ENCODE measurements at regions not wholly inside any gene's neighbourhood (a gene's known extent, or its start where the extent isn't known, plus 50 kb on each side); places are given as distances from the start of the nearest gene placed in this dataset.
"Not testable (repeated sequence)": the region's sequence is repeated elsewhere in the genome, so short reads cannot be mapped to it uniquely, and the experiment has no call there.

GRCh38 chrX:13386092-13386491 lies 66.2 kb upstream of the ATXN3L start:
- H3K4me1 Mint-ChIP-seq (ENCODE audit: low read depth), result peaks cover 3% of the 10 kb centered on the region
- no peak overlapping the region for H3K27ac Mint-ChIP-seq
- no peaks in the 10 kb centered on the region for H3K36me3 Mint-ChIP-seq (ENCODE audit: insufficient read depth)

GRCh38 chrX:13383907-13384306 lies 64.1 kb upstream of the ATXN3L start:
- H3K27me3 Mint-ChIP-seq, result no peaks in the 10 kb centered on the region
- peaks cover 9% of the 10 kb centered on the region for H3K4me1 Mint-ChIP-seq (ENCODE audit: low read depth)
- no peak overlapping the region for H3K4me3 Mint-ChIP-seq (ENCODE audit: low read depth)
- no peaks in the 10 kb centered on the region for H3K36me3 Mint-ChIP-seq (ENCODE audit: insufficient read depth)
- DNase-seq (ENCODE audit: low spot score, unreplicated experiment), result no peak
- H3K27ac Mint-ChIP-seq, result no peak overlapping the region
- peaks cover 11% of the 10 kb centered on the region for H3K9me3 Mint-ChIP-seq (ENCODE audit: low read depth)
- TF ChIP-seq CTCF (IDR thresholded peaks at IDR 0.05; ENCODE audit: unreplicated experiment), result no peak

More at GRCh38 chrX:13386092-13386491, 66.2 kb upstream of the ATXN3L start:
- H3K9me3 Mint-ChIP-seq (ENCODE audit: low read depth), result peaks cover 13% of the 10 kb centered on the region
- TF ChIP-seq CTCF (IDR thresholded peaks at IDR 0.05; ENCODE audit: unreplicated experiment), result no peak
- no peaks in the 10 kb centered on the region for H3K27me3 Mint-ChIP-seq
- H3K4me3 Mint-ChIP-seq (ENCODE audit: low read depth), result no peak overlapping the region
- no peak for DNase-seq (ENCODE audit: low spot score, unreplicated experiment)

GRCh38 chrX:13381514-13381913 lies 61.7 kb upstream of the ATXN3L start:
- Mint-ChIP-seq H3K9me3 (ENCODE audit: low read depth) (peaks cover 19% of the 10 kb centered on the region), H3K36me3 (ENCODE audit: insufficient read depth) (no peaks in the 10 kb centered on the region), H3K4me3 (ENCODE audit: low read depth) (no peak overlapping the region), H3K4me1 (ENCODE audit: low read depth) (peaks cover 9% of the 10 kb centered on the region), H3K27ac (no peak overlapping the region), H3K27me3 (no peaks in the 10 kb centered on the region)
- no peak for DNase-seq (ENCODE audit: low spot score, unreplicated experiment)
- TF ChIP-seq CTCF (IDR thresholded peaks at IDR 0.05; ENCODE audit: unreplicated experiment), result no peak

GRCh38 chrX:13380211-13380610 lies 60.4 kb upstream of the ATXN3L start:
- Mint-ChIP-seq H3K4me1 (ENCODE audit: low read depth) (peaks cover 9% of the 10 kb centered on the region), H3K36me3 (ENCODE audit: insufficient read depth) (no peaks in the 10 kb centered on the region), H3K27ac (no peak overlapping the region), H3K9me3 (ENCODE audit: low read depth) (peaks cover 19% of the 10 kb centered on the region), H3K4me3 (ENCODE audit: low read depth) (no peak overlapping the region), H3K27me3 (no peaks in the 10 kb centered on the region)
- DNase-seq (ENCODE audit: low spot score, unreplicated experiment), result no peak
- no peak for TF ChIP-seq CTCF (IDR thresholded peaks at IDR 0.05; ENCODE audit: unreplicated experiment)

GRCh38 chrX:13378562-13379518 lies 59.0 kb upstream of the ATXN3L start:
- not testable (repeated sequence) for DNase-seq (ENCODE audit: low spot score, unreplicated experiment); H3K4me1 Mint-ChIP-seq (ENCODE audit: low read depth); H3K4me3 Mint-ChIP-seq (ENCODE audit: low read depth); H3K27ac Mint-ChIP-seq; H3K36me3 Mint-ChIP-seq (ENCODE audit: insufficient read depth); H3K27me3 Mint-ChIP-seq
- peaks cover 18% of the 10 kb centered on the region for H3K9me3 Mint-ChIP-seq (ENCODE audit: low read depth)

GRCh38 chrX:13377550-13377934 lies 57.7 kb upstream of the ATXN3L start:
- Mint-ChIP-seq H3K27ac (no peak overlapping the region), H3K4me3 (ENCODE audit: low read depth) (no peak overlapping the region), H3K27me3 (no peaks in the 10 kb centered on the region), H3K4me1 (ENCODE audit: low read depth) (peaks cover 6% of the 10 kb centered on the region), H3K36me3 (ENCODE audit: insufficient read depth) (no peaks in the 10 kb centered on the region), H3K9me3 (ENCODE audit: low read depth) (peaks cover 16% of the 10 kb centered on the region)
- no peak for TF ChIP-seq CTCF (IDR thresholded peaks at IDR 0.05; ENCODE audit: unreplicated experiment)
- no peak for DNase-seq (ENCODE audit: low spot score, unreplicated experiment)
